ENCODE measurements at regions not wholly inside any gene's neighbourhood (a gene's known extent, or its start where the extent isn't known, plus 50 kb on each side); places are given as distances from the start of the nearest gene placed in this dataset.

- TF ChIP-seq FOXA2 (IDR thresholded peaks at IDR 0.05) (no peak), NR2F2 (IDR thresholded peaks at IDR 0.05) (no peak), HNF4A (conservative IDR thresholded peaks at IDR 0.05) (no peak)
- no peak overlapping the region for H3K9ac ChIP-seq (ENCODE audit: low read depth in 1 of 2, low read length in 2 of 2)
- no peak for DNase-seq (ENCODE audit: low spot score)
- peak overlapping the region in 1 of 2 donors; percentile 18 for H3K27ac ChIP-seq (ENCODE audit: low read depth in 1 of 2, low read length in 2 of 2)
- peaks cover 0 to 6% (median 6%) of the 10 kb centered on the region in 4 donors for H3K4me1 ChIP-seq (ENCODE audit: control insufficient read depth in 4 of 4, insufficient read depth in 4 of 4, low read length in 3 of 4)
- 85% methylated on average over 17 of the region's 17 CpGs for WGBS
- H3K4me3 ChIP-seq (ENCODE audit: low read depth in 1 of 3, low read length in 3 of 3), result no peak overlapping the region
- no peaks in the 10 kb centered on the region for H3K27me3 ChIP-seq (ENCODE audit: control insufficient read depth in 4 of 4, insufficient read depth in 4 of 4, low read length in 3 of 4)
- no peaks in the 10 kb centered on the region for H3K36me3 ChIP-seq (ENCODE audit: control insufficient read depth in 4 of 4, insufficient read depth in 3 of 4, low read depth in 1 of 4, low read length in 3 of 4)
- H3K9me3 ChIP-seq (ENCODE audit: control insufficient read depth in 4 of 4, low read length in 3 of 4), result no peaks in the 10 kb centered on the region
Measured at GRCh38 chr13:33490461-33491327, 205.1 kb upstream of the STARD13 start.

GRCh38 chr13:33493672-33494365 lies 208.3 kb upstream of the STARD13 start:
- 70% methylated on average over 6 of the region's 6 CpGs for WGBS
- H3K36me3 ChIP-seq (ENCODE audit: control insufficient read depth in 4 of 4, insufficient read depth in 3 of 4, low read depth in 1 of 4, low read length in 3 of 4), result no peaks in the 10 kb centered on the region
- TF ChIP-seq HNF4G (IDR thresholded peaks at IDR 0.05) (peak; percentile 75), ZBTB33 (IDR thresholded peaks at IDR 0.05) (no peak), HNF4A (conservative IDR thresholded peaks at IDR 0.05) (peak; percentile 75 to 93), RAD21 (IDR thresholded peaks at IDR 0.05) (no peak), SP1 (IDR thresholded peaks at IDR 0.05) (peak; percentile 54), REST (IDR thresholded peaks at IDR 0.05) (no peak), RXRA (IDR thresholded peaks at IDR 0.05) (peak; percentile 7 to 51), MAX (IDR thresholded peaks at IDR 0.05) (no peak)

More at GRCh38 chr13:33493672-33494365, 208.3 kb upstream of the STARD13 start:
- DNase-seq (ENCODE audit: low spot score), result no peak
- Histone ChIP-seq H3K4me3 (ENCODE audit: low read depth in 1 of 3, low read length in 3 of 3) (peak overlapping the region in 1 of 3 donors; percentile 23), H3K9ac (ENCODE audit: low read depth in 1 of 2, low read length in 2 of 2) (no peak overlapping the region), H3K27me3 (ENCODE audit: control insufficient read depth in 4 of 4, insufficient read depth in 4 of 4, low read length in 3 of 4) (no peaks in the 10 kb centered on the region), H3K27ac (ENCODE audit: low read depth in 1 of 2, low read length in 2 of 2) (no peak overlapping the region), H3K4me1 (ENCODE audit: control insufficient read depth in 4 of 4, insufficient read depth in 4 of 4, low read length in 3 of 4) (peaks cover 0 to 6% (median 6%) of the 10 kb centered on the region in 4 donors), H3K9me3 (ENCODE audit: control insufficient read depth in 4 of 4, low read length in 3 of 4) (no peaks in the 10 kb centered on the region)
